ENCODE measurements at regions not wholly inside any gene's neighbourhood (a gene's known extent, or its start where the extent isn't known, plus 50 kb on each side); places are given as distances from the start of the nearest gene placed in this dataset.

GRCh38 chr3:107285197-107285596, 92.0 kb upstream of the CCDC54 start:
- no peaks in the 10 kb centered on the region for H3K27me3 ChIP-seq (ENCODE audit: insufficient read depth, low read length, poor library complexity, severe bottlenecking)
- H3K9me3 ChIP-seq (ENCODE audit: insufficient read depth, low read depth, low read length) = no peaks in the 10 kb centered on the region
- no peak overlapping the region for H3K9ac ChIP-seq (ENCODE audit: low read depth, low read length, poor library complexity, severe bottlenecking)
- no peaks in the 10 kb centered on the region for H3K9me2 ChIP-seq (replicated peaks; ENCODE audit: low read depth, low read length)
- no peak overlapping the region for H3K4me2 ChIP-seq (ENCODE audit: low read depth, low read length, poor library complexity, severe bottlenecking)
- H2AFZ ChIP-seq (ENCODE audit: low read length) = no peak overlapping the region
- H3K4me1 ChIP-seq (ENCODE audit: insufficient read depth, low read length, poor library complexity, severe bottlenecking) = no peaks in the 10 kb centered on the region
- TF ChIP-seq EZH2phosphoT487 (IDR thresholded peaks at IDR 0.05; ENCODE audit: borderline replicate concordance) = no peak
- TF ChIP-seq, protein P1, sequence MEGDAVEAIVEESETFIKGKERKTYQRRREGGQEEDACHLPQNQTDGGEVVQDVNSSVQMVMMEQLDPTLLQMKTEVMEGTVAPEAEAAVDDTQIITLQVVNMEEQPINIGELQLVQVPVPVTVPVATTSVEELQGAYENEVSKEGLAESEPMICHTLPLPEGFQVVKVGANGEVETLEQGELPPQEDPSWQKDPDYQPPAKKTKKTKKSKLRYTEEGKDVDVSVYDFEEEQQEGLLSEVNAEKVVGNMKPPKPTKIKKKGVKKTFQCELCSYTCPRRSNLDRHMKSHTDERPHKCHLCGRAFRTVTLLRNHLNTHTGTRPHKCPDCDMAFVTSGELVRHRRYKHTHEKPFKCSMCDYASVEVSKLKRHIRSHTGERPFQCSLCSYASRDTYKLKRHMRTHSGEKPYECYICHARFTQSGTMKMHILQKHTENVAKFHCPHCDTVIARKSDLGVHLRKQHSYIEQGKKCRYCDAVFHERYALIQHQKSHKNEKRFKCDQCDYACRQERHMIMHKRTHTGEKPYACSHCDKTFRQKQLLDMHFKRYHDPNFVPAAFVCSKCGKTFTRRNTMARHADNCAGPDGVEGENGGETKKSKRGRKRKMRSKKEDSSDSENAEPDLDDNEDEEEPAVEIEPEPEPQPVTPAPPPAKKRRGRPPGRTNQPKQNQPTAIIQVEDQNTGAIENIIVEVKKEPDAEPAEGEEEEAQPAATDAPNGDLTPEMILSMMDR (conservative IDR thresholded peaks at IDR 0.05; ENCODE audit: low read length) = no peak
- H3K36me3 ChIP-seq (ENCODE audit: insufficient read depth, low read length) = no peaks in the 10 kb centered on the region
- no peaks in the 10 kb centered on the region for H3F3A ChIP-seq (ENCODE audit: low read depth)
- H3K4me3 ChIP-seq (ENCODE audit: low read length, poor library complexity, severe bottlenecking) = no peak overlapping the region
- H3K79me2 ChIP-seq (ENCODE audit: insufficient read depth, low read length) = no peaks in the 10 kb centered on the region
- H4K20me1 ChIP-seq (ENCODE audit: insufficient read depth, low read length, poor library complexity, severe bottlenecking) = no peaks in the 10 kb centered on the region

- H3K4me3 ChIP-seq (ENCODE audit: low read length, poor library complexity, severe bottlenecking) = no peak overlapping the region
- H2AFZ ChIP-seq (ENCODE audit: low read length) = no peak overlapping the region
- H3K27me3 ChIP-seq (ENCODE audit: insufficient read depth, low read length, poor library complexity, severe bottlenecking) = no peaks in the 10 kb centered on the region
- no peaks in the 10 kb centered on the region for H3K79me2 ChIP-seq (ENCODE audit: insufficient read depth, low read length)
- no peaks in the 10 kb centered on the region for H3K9me2 ChIP-seq (replicated peaks; ENCODE audit: low read depth, low read length)
- no peak overlapping the region for H3K4me2 ChIP-seq (ENCODE audit: low read depth, low read length, poor library complexity, severe bottlenecking)
- H3K9me3 ChIP-seq (ENCODE audit: insufficient read depth, low read depth, low read length) = no peaks in the 10 kb centered on the region
- H3K9ac ChIP-seq (ENCODE audit: low read depth, low read length, poor library complexity, severe bottlenecking) = no peak overlapping the region
- H3K4me1 ChIP-seq (ENCODE audit: insufficient read depth, low read length, poor library complexity, severe bottlenecking) = no peaks in the 10 kb centered on the region
- no peaks in the 10 kb centered on the region for H3K36me3 ChIP-seq (ENCODE audit: insufficient read depth, low read length)
- no peaks in the 10 kb centered on the region for H4K20me1 ChIP-seq (ENCODE audit: insufficient read depth, low read length, poor library complexity, severe bottlenecking)
- no peaks in the 10 kb centered on the region for H3F3A ChIP-seq (ENCODE audit: low read depth)
- TF ChIP-seq, protein P1 (conservative IDR thresholded peaks at IDR 0.05; ENCODE audit: low read length) = no peak
- no peak for TF ChIP-seq EZH2phosphoT487 (IDR thresholded peaks at IDR 0.05; ENCODE audit: borderline replicate concordance)
These were observed 87.9 kb upstream of the CCDC54 start for GRCh38 chr3:107289354-107289753.

GRCh38 chr3:107294117-107294516, 83.1 kb upstream of the CCDC54 start:
- no peak overlapping the region for H3K4me2 ChIP-seq (ENCODE audit: low read depth, low read length, poor library complexity, severe bottlenecking)
- H4K20me1 ChIP-seq (ENCODE audit: insufficient read depth, low read length, poor library complexity, severe bottlenecking) = no peaks in the 10 kb centered on the region
- no peaks in the 10 kb centered on the region for H3K79me2 ChIP-seq (ENCODE audit: insufficient read depth, low read length)
- H2AFZ ChIP-seq (ENCODE audit: low read length) = no peak overlapping the region
- no peaks in the 10 kb centered on the region for H3K36me3 ChIP-seq (ENCODE audit: insufficient read depth, low read length)
- no peaks in the 10 kb centered on the region for H3F3A ChIP-seq (ENCODE audit: low read depth)
- H3K9me2 ChIP-seq (replicated peaks; ENCODE audit: low read depth, low read length) = no peaks in the 10 kb centered on the region
- no peak overlapping the region for H3K4me3 ChIP-seq (ENCODE audit: low read length, poor library complexity, severe bottlenecking)
- H3K4me1 ChIP-seq (ENCODE audit: insufficient read depth, low read length, poor library complexity, severe bottlenecking) = no peaks in the 10 kb centered on the region
- H3K9ac ChIP-seq (ENCODE audit: low read depth, low read length, poor library complexity, severe bottlenecking) = no peak overlapping the region
- H3K9me3 ChIP-seq (ENCODE audit: insufficient read depth, low read depth, low read length) = no peaks in the 10 kb centered on the region
- H3K27me3 ChIP-seq (ENCODE audit: insufficient read depth, low read length, poor library complexity, severe bottlenecking) = no peaks in the 10 kb centered on the region
- TF ChIP-seq EZH2phosphoT487 (IDR thresholded peaks at IDR 0.05; ENCODE audit: borderline replicate concordance) = no peak
- TF ChIP-seq, protein P1 (conservative IDR thresholded peaks at IDR 0.05; ENCODE audit: low read length) = no peak
